T-helper 1 cell treated with Interleukin-12 subunit alpha and Interleukin-12 subunit beta and Interleukin-4 antibody, amounts not matched to agents 30 ng/mL and 1 ng/mL, for 36 hours (primary cell): ENCODE measurements at regions not wholly inside any gene's neighbourhood (a gene's known extent, or its start where the extent isn't known, plus 50 kb on each side); places are given as distances from the start of the nearest gene placed in this dataset.

Experiments used
- intact Hi-C: fragments of 100-400 bp; cut with micrococcal nuclease; formaldehyde crosslinking; loops from one replicate; pipeline ENCODE4 v1.15.1; 2024

GRCh38 chr2:41829052-41829451 is 218.8 kb upstream of the PKDCC start:
- intact Hi-C loops: no loop called here

- intact Hi-C loops: no loop called here
Measured at GRCh38 chr2:41830600-41830999, 217.2 kb upstream of the PKDCC start.

GRCh38 chr2:41832218-41832617 is 215.6 kb upstream of the PKDCC start:
- intact Hi-C loops: no loop called here

GRCh38 chr2:41835401-41835800 is 212.4 kb upstream of the PKDCC start:
- intact Hi-C loops: no loop called here

- intact Hi-C loops: no loop called here
Measured at GRCh38 chr2:41836948-41837347, 210.9 kb upstream of the PKDCC start.

DNA sequence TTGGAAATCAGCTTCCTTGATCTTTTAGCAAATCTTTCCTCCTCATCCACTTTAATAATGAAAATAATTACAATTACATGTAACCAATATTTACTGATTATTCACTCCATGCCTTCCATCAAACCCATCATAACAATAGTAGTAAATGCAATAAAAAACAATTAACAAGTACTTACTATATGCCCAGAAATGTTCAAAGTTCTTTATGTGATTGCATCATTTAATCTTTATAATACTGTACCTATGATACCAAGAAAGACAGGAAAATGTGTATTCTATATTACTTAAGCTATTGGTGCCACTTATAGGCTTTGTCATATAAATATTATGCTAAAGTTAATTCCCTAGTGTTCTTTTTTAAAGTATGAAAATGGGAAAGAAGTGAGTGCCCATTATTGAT is 210.2 kb upstream of the PKDCC start:
- intact Hi-C loops: no loop called here

- intact Hi-C loops: loop anchor here (1.0 to 10.0 kb wide), 14 partner anchors 28 to 1931 kb away; partner anchors contain the start of genes COX7A2L, DYNC2LI1, EML4 and KCNG3
Measured at GRCh38 chr2:41840702-41841551, 206.9 kb upstream of the PKDCC start.

DNA sequence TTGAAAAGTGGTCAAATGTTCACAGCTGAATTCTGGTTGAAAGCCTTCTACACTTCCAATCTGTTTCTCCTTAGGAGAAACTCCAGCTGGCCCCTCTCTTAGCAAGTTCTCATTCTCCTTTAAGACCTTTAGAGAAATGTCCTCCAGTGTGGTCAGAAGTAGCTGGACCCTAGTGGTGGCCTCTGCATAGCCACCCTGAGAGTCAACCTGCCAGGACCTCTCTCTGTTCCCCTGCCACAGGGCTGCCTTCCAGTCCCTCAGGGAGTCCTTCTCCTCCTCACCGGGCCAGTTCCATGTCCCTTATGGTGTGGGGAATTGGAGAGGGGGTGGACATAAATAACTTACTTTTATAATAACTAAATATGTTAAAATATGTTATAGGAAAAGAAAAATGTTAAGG is 200.9 kb upstream of the PKDCC start:
- intact Hi-C loops: loop anchor here (5.0 to 10.0 kb wide), 2 partner anchors 648 to 1305 kb away; partner anchors contain the start of gene KCNG3

- intact Hi-C loops: loop anchor here (5.0 to 10.0 kb wide), 2 partner anchors 647 to 1304 kb away; partner anchors contain the start of gene KCNG3
Measured at GRCh38 chr2:41847744-41848441, 199.9 kb upstream of the PKDCC start.

- intact Hi-C loops: no loop called here
Measured at GRCh38 chr2:41851554-41851953, 196.3 kb upstream of the PKDCC start.

GRCh38 chr2:41853427-41854191 is 194.2 kb upstream of the PKDCC start:
- intact Hi-C loops: loop anchor here (1.0 kb wide), 1 partner anchor 233 kb away; no protein-coding TSS in a partner anchor

GRCh38 chr2:41854227-41854626 is 193.6 kb upstream of the PKDCC start:
- intact Hi-C loops: no loop called here

- intact Hi-C loops: no loop called here
Measured at GRCh38 chr2:41856946-41857345, 190.9 kb upstream of the PKDCC start.

DNA sequence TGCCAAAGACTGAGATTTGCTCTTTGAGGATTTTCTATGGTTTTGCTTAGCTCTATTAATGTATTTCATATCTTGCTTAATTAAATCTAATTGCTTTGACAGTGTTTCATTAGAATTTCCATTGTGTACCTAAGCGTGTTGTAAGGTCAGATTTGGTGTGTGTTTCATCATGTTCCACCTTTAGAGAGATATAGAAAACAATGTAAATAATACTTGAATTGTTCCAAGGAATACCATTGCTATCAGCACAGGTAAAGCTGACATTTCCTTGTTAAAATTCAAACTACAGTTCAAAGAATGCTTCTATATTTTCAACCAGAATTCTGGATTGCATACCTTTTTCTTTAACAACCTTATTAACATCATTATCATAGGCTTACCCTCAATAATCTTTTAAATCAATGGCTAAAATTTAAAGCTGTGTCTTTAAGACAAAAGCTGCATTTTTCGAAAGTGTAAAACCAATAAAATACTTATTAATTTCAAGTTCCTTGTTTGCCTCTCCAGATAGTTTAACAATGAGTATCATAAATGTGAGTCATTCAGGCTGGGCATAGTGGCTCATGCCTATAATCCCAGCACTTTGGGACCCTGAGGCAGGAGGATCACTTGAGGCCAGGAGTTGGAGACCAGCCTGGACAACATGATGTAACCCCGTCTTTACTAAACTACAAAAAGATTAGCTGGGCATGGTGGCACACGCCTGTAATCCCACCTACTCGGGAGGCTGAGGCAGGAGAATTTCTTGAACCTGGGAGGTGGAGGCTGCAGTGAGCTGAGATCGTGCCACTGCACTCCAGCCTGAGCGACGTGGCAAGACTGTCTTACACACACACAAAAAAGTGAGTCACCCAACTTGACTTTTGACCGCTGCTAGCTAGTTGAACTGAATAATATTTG is 188.0 kb upstream of the PKDCC start:
- intact Hi-C loops: no loop called here

- intact Hi-C loops: no loop called here
Measured at GRCh38 chr2:41863062-41863461, 184.8 kb upstream of the PKDCC start.

- intact Hi-C loops: no loop called here
Measured at GRCh38 chr2:41865263-41865662, 182.6 kb upstream of the PKDCC start.

DNA sequence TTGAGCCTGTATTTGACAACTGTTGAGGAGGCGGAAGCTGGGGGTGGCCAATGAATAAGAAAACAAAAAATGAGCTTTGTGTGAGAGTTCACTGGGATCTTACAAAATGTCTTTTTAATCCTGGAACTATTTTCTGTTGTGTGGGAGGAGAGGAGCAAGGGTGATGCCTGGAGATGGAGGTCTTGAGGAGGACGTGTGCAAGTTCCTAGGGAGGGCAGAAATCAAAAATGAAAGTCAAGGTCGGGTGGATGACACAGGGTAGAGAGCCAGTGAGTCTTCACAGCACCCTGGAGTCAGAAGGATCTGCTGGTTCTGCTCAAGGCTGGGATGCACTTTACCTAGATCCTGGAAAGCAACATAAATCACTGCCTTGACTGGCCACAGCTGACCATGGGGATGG is 180.3 kb upstream of the PKDCC start:
- intact Hi-C loops: no loop called here

DNA sequence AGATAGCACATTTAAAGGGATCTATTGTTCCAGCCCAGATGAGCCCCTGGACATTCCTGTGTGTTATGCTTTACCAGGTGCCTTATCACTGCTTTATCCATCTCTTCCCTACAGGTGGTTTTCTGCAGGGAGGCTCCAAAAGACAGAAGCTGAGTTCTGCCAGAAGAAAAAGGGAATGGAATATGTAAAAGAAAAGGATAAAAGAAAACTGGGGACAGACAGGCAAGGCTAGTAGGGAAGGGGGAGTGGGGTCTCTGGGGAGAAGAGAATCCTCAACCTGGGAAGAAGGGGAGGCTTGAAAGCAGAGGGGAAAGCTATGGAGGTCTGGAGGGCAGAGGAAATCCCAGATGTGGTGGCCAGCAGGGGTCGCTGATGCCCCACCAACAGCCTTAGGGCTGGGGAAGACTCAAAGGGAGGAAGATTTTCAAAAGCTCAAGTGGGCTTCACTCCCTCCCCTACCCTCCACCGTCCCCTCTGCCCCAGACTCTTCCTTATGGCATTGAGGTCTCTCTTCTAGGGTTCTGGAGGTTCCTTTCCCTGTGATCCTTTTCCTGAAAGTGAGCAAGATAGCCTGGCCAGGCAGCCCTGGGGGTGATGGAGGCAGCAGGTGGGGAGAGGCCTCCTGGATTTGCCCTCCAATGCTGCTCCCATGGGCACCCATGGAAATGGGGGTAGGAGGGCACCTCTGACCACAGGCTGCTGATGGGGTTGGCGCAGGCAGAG is 178.1 kb upstream of the PKDCC start:
- intact Hi-C loops: loop anchor here (1.0 kb wide), 6 partner anchors 29 to 794 kb away; no protein-coding TSS in a partner anchor

- intact Hi-C loops: no loop called here
Measured at GRCh38 chr2:41870265-41870585, 177.6 kb upstream of the PKDCC start.

- intact Hi-C loops: no loop called here
Measured at GRCh38 chr2:41871080-41871479, 176.7 kb upstream of the PKDCC start.
